ENCODE measurements at regions not wholly inside any gene's neighbourhood (a gene's known extent, or its start where the extent isn't known, plus 50 kb on each side); places are given as distances from the start of the nearest gene placed in this dataset.
"Not testable (repeated sequence)": the region's sequence is repeated elsewhere in the genome, so short reads cannot be mapped to it uniquely, and the experiment has no call there.

GRCh38 chr5:101346447-101346846 is 443.4 kb upstream of the ST8SIA4 start:
- no peak for ATAC-seq
- intact Hi-C loops (cut with DNase I, micrococcal nuclease), result no loop called here
- no peak for DNase-seq

GRCh38 chr5:101338226-101338625 is 435.1 kb upstream of the ST8SIA4 start:
- ATAC-seq (no peak), DNase-seq (no peak)
- intact Hi-C loops (cut with DNase I, micrococcal nuclease), result no loop called here

DNA sequence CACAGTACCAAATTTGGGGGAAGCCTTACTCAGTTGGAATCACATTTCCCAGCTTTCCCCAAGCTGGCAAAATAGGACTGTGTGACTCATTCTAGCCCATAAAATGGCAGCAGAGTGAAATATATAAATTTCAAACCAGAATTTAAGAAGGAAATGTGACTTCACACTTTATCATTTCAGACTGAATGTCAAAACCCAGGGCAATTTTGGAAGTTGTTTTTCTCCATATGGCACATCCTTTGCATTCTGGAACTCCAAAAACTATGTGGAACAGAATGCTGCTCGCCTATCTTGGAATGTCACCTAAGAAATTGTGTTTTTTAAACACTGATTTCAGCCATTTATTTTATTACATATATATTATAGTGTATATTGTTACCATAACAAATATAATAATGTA is 424.7 kb upstream of the ST8SIA4 start:
- ATAC-seq, result no peak
- no peak for DNase-seq
- intact Hi-C loops (cut with DNase I, micrococcal nuclease), result no loop called here

- ATAC-seq, result no peak
- intact Hi-C loops (cut with DNase I, micrococcal nuclease), result no loop called here
- DNase-seq, result no peak
Observed at GRCh38 chr5:101326766-101327165, 423.7 kb upstream of the ST8SIA4 start.

DNA sequence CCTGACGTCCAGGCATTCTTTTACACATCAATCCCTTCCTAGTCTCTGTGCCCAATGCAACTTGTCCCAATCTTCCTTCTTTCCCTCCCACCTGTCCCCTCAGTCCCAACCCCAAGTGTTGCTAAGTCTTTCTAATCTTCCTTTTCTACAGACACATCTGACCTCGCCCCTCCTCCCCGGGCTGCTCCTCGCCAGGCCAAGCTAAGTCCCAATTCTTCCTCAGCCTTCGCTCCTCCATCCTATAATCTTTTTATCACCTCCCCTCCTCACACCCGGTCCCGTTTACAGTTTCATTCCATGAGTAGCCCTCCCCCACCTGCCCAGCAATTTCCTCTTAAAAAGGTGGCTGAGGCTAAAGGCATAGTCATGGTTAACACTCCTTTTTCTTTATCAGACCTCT is 413.3 kb upstream of the ST8SIA4 start:
- DNase-seq; intact Hi-C loops (cut with DNase I, micrococcal nuclease); ATAC-seq: not testable (repeated sequence)

DNA sequence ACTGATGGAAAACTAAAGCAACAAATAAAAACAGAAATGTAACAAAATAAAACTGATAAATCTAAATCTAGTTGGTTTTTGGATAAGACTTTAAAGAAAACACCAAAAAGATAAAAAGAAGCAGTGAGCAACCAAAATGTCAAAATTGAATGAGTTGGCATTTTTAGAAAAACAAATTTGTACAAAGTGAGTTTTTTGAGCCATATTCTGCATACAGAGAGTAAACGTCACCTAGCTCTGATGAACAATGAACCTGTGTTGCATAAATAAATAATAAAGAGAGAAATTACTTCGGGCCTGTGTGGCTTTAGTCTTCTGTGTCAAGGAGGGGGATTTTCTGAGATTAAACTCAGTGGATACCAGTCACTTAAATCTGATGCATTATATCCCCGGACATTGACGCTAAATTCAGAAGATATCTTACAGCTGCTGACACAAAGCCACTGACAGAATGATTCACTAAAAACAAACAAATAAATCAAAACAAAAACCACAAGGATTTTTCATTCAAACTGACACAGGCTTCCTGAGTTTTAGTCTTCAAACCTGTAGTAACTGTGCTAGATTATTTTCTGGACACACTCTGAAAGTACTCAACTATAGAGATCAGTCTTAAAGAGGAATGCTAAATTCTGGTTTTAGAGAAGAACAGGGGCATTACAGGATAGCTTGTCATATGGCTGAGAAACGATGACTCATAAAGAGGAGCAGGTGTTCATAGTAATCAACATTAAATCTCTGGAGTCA is 403.5 kb upstream of the ST8SIA4 start:
- ATAC-seq (no peak), DNase-seq (no peak)
- intact Hi-C loops (cut with DNase I, micrococcal nuclease), result no loop called here

GRCh38 chr5:101296477-101296876 is 393.4 kb upstream of the ST8SIA4 start:
- DNase-seq (no peak), ATAC-seq (no peak)
- intact Hi-C loops (cut with DNase I, micrococcal nuclease), result no loop called here

- DNase-seq (no peak), ATAC-seq (no peak)
- intact Hi-C loops (cut with DNase I, micrococcal nuclease), result no loop called here
Observed at GRCh38 chr5:101292199-101292598, 389.1 kb upstream of the ST8SIA4 start.

DNA sequence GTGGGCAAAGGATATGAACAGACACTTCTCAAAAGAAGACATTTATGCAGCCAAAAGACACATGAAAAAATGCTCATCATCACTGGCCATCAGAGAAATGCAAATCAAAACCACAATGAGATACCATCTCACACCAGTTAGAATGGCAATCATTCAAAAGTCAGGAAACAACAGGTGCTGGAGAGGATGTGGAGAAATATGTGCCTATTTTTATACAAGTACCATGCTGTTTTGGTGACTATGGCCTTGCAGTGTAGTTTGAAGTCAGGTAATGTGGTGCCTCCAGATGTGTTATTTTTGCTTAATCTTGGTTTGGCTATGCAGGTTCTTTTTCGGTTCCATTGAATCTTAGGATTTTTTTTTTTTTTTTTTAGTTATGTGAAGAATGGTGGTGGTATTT is 387.7 kb upstream of the ST8SIA4 start:
- ATAC-seq, result not testable (repeated sequence)

DNA sequence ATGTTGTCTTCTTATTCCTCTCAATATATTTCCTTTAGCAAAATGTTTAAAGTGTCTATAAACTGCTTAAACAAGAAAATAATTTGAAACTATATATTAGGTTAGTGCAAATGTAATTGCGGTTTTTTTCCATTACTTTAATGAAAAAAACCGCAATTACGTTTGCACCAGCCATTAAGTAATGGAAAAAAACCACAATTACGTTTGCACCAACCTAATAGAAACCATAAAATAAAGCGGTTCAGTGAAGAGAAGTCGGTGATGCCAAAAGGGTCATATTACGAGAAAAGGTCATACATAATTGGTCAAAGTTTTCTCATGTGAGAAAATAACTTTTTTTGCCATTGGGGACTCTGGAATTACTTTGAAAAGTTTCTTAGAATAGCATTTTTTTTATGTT is 385.6 kb upstream of the ST8SIA4 start:
- ATAC-seq (no peak), DNase-seq (no peak)
- intact Hi-C loops (cut with DNase I, micrococcal nuclease), result no loop called here

More for the DNA sequence above, 387.7 kb upstream of the ST8SIA4 start:
- DNase-seq; intact Hi-C loops (cut with DNase I, micrococcal nuclease): not testable (repeated sequence)

DNA sequence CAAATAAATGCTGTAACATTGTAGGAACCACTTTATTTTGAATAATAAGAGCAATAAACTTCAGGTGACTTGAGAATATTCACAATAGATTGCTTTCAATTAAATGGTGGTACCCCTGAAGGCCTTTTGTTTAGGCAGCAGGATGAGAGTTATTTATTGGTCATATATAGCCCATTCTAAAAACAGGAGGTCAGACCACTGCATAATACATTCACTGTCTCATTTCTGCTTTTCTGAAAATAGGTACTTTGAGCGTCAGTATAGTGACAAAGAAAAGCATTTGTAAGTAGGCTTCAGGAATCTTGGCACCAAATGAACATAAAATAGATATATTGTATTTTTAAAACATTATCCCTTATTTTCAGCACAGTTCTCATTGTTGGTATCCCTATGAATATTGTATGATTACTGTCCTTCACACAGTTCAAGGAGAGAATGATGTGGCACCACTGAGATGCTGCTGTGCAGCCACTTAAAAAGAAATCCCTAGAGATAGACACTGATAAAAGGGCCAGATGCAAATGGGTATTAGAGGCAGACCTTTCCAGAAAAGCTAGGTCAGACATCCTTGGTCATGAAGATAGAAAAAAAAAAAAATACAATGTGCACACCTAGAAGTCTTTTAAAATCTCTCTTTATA is 381.8 kb upstream of the ST8SIA4 start:
- intact Hi-C loops (cut with DNase I, micrococcal nuclease), result no loop called here
- no peak for ATAC-seq
- no peak for DNase-seq

DNA sequence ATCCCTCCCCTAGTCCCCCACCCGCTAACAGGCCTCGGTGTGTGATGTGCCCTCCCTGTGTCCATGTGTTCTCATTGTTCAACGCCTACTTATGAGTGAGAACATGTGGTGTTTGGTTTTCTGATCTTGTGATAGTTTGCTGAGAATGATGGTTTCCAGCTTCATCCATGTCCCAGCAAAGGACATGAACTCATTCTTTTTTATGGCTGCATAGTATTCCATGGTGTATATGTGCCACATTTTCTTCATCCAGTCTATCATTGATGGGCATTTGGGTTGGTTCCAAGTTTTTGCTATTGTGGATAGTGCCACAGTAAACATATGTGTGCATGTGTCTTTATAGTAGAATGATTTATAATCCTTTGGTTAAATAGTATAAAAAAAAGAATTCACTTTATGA is 380.9 kb upstream of the ST8SIA4 start:
- DNase-seq, ATAC-seq: not testable (repeated sequence)

DNA sequence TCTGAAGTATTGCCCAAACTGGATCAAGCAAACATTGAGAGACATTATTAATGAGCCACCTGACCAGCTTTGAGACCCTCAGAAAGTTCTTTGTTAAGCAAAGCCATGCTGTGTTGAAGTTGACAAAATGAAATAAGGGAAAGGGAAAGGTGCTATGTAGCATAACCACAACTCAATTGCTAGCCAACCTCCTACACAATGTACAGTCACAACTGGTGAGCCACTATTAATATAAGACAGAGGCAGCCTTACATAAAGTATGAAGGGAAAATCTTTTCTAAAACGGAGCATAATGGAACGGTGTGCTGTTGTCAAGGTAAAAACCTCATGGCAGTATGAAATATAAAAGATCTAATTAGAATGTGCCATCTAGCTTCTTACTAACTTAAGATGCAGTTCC is 375.8 kb upstream of the ST8SIA4 start:
- intact Hi-C loops (cut with DNase I, micrococcal nuclease), result no loop called here
- ATAC-seq (no peak), DNase-seq (no peak)

More for the DNA sequence above, 380.9 kb upstream of the ST8SIA4 start:
- intact Hi-C loops (cut with DNase I, micrococcal nuclease), result not testable (repeated sequence)

GRCh38 chr5:101278011-101278687 is 375.1 kb upstream of the ST8SIA4 start:
- intact Hi-C loops (cut with DNase I, micrococcal nuclease), result no loop called here
- ATAC-seq (no peak), DNase-seq (no peak)

GRCh38 chr5:101271945-101272344 is 368.9 kb upstream of the ST8SIA4 start:
- intact Hi-C loops (cut with DNase I, micrococcal nuclease), result no loop called here
- ATAC-seq, result no peak
- DNase-seq, result no peak

GRCh38 chr5:101271416-101271815 is 368.3 kb upstream of the ST8SIA4 start:
- DNase-seq, result no peak
- intact Hi-C loops (cut with DNase I, micrococcal nuclease), result no loop called here
- ATAC-seq, result peak; percentile 26

DNA sequence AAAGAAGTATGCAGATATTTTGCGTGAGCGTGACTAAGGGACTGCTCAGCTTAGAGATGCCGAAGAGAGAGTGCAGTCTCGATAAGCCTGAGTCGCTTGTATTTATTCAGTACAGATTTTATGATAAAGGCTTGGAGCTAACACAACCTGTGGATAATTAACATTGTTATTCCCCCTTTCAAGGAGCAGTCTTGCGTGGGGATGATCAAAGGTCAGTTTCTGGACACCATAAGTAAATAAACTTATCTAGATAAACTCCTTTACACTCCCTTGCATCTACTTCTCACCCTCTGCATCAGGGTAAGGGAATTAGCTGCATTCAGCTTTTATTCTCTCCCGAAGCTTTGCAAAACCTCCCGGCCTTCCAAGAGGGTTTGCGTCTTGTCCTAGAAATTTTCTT is 357.8 kb upstream of the ST8SIA4 start:
- DNase-seq (peak; percentile 13 to 33), ATAC-seq (peak; percentile 98)
- intact Hi-C loops (cut with DNase I, micrococcal nuclease), result no loop called here

GRCh38 chr5:101253096-101253495 is 350.0 kb upstream of the ST8SIA4 start:
- intact Hi-C loops (cut with DNase I, micrococcal nuclease), result no loop called here
- no peak for DNase-seq
- no peak for ATAC-seq

- intact Hi-C loops (cut with DNase I, micrococcal nuclease), result no loop called here
- DNase-seq, result no peak
- ATAC-seq, result no peak
Observed at GRCh38 chr5:101244621-101245020, 341.5 kb upstream of the ST8SIA4 start.

- intact Hi-C loops (cut with DNase I, micrococcal nuclease), result no loop called here
- DNase-seq, result no peak
- ATAC-seq, result no peak
Observed at GRCh38 chr5:101212942-101213514, 309.9 kb upstream of the ST8SIA4 start.

Measured in left colon (tissue), 2 donors.